Fibroblast of villous mesenchyme (primary cell): ENCODE measurements at regions not wholly inside any gene's neighbourhood (a gene's known extent, or its start where the extent isn't known, plus 50 kb on each side); places are given as distances from the start of the nearest gene placed in this dataset.
A peak's percentile ranks its signal among the peaks of the same experiment; 100 is the strongest.

Experiments
- DNase-seq: peaks from one replicate; pipeline ENCODE4 v3.0.0-alpha.2; 2010; ENCODE audit warnings: low read depth
- H3K4me3 ChIP-seq: 2 replicates; pipeline ENCODE4 v1.5.1; 2011; ENCODE audit warnings: low read depth, mild to moderate bottlenecking, low read length
- CTCF ChIP-seq: IDR thresholded peaks from 2 replicates; pipeline ENCODE4 v1.5.1; 2012; ENCODE audit warnings: low read depth, mild to moderate bottlenecking, low read length; ENCODE audit not compliant: insufficient read depth

DNA sequence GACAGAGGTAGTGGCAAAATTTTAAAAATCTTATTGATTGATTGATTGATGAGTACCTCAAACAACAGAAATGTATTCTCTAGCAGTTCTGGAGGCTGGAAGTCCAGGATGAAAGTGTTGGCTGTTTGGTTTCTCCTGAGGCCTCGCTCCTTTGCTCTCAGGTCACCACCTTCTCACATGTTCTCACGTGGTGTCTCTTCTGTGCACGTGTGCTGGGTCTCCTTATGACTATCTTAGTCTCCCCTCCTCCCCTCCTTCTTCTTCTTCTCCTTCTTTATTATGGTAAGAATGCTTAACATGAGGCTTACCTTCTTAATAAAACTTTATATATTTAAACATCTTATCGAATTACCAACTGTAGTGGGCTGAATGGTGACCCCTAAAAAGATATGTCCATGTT lies 446.0 kb upstream of the SPHKAP start:
- no peak for DNase-seq
- H3K4me3 ChIP-seq = no peak overlapping the region

GRCh38 chr2:228625481-228625880 lies 444.0 kb upstream of the SPHKAP start:
- no peak for DNase-seq
- H3K4me3 ChIP-seq = no peak overlapping the region
- TF ChIP-seq CTCF = no peak

More for the DNA sequence above, 446.0 kb upstream of the SPHKAP start:
- TF ChIP-seq CTCF = no peak

DNA sequence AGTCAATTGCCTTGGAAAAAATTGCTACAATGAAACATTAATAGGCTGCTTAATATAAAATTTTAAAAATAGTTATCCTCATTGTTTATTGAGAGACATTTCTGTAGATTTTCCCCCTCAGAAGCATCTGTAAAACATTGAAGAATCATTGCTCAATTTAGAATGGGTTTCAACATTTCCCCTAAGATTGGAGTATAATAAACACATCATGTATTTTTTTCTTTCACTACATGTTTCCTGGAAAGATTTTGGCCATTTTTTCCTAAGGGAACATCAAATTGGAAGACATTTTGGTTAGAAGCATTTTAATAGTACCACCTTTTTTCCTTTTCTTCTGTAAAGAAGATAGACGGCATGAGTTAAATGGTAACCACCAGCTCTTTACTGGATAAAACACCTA lies 443.2 kb upstream of the SPHKAP start:
- DNase-seq = no peak
- H3K4me3 ChIP-seq = no peak overlapping the region
- no peak for TF ChIP-seq CTCF

DNA sequence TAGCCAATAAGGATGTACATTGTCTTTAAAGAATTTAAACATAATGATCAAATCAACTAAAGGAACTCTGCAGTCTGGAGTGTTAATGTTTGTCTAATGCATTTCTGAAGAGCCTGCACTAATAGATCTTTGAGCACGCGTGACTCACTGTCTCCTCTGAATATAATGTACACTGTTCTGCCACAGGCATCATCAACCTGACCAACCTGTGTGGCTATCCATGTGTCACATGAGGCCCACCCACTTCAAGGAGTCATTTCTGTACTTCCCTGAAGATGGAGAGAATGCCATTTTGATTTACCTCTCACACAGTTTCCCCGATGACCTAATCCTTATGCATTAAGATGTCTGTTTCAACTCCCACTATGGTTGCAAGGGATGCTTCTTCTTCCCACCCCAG lies 434.0 kb upstream of the SPHKAP start:
- DNase-seq = no peak
- no peak for TF ChIP-seq CTCF
- no peak overlapping the region for H3K4me3 ChIP-seq

- no peak for DNase-seq
- H3K4me3 ChIP-seq = no peak overlapping the region
- no peak for TF ChIP-seq CTCF
These were observed 433.3 kb upstream of the SPHKAP start for GRCh38 chr2:228614741-228615140.

DNA sequence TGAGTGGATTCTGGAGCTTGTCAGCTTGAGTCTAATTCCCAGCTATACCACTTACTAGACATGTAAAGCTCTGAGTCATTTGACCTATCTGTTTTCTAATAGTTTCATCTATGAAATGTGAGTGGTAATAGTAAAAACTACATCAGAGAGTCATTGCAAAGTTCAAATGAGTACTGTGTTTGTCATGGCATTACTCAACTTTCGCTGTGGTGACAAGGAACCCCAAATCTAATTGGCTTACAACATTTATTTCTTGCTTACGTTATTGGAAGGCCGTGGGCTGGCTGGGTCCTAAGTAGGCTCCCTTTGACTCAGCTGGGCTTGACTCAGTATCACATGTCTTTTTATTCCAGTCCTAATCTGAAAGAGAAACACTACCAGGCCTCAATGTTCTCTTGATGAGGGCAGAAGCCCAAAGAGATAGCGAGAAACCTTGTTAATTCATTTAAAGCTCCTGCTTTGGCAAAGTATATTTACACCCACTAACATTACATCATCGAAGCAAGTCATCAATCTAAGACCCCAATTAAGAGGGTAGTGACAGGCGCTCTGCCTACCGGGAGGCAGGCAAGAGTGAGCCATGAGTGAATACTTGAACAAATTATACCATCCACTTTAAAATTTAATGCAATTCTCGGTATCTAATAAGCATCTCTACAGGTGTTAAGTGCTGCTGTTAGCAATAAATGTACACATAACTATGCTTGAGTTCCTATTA lies 431.8 kb upstream of the SPHKAP start:
- no peak for TF ChIP-seq CTCF
- no peak overlapping the region for H3K4me3 ChIP-seq
- DNase-seq = peak; percentile 88

DNA sequence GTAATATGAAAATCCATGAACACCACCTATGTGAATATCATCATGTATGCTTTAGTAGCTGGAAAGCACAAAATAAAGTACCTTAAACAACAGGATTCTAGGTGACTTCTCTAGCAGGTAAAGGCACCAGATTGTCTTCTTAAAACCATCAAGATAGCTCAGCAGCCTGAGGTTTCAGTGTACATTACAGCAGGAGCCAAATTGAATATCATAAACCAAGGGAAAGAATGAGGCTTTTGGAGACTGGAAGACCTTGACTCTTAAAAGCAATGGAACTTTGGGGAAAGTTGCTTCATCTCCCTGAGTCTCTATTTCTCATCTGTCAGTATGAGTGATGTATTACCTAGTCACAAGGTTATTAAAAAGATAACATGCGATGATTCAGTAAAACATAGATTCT lies 429.7 kb upstream of the SPHKAP start:
- DNase-seq = no peak
- no peak for TF ChIP-seq CTCF
- H3K4me3 ChIP-seq = no peak overlapping the region
